ENCODE measurements at regions not wholly inside any gene's neighbourhood (a gene's known extent, or its start where the extent isn't known, plus 50 kb on each side); places are given as distances from the start of the nearest gene placed in this dataset.
"Not testable (repeated sequence)": the region's sequence is repeated elsewhere in the genome, so short reads cannot be mapped to it uniquely, and the experiment has no call there.

DNA sequence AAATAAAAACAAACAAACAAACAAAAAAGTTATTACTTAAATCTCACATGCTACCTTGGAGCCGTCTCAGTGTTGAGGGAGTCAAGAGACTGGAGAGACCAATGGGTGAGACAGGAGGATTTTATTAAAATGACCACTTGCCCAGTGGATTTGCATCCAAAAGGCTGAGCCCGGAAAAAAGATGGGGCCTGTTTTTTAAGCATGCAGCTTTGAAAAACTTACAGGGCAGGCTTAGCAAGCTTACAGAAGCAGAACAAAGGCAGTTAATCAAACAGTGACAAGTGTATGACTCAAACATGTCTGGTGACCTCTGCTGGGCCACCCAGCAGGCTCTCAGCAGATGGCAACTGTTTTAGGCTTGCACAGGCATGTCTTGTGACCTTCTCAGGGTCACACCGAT, 82.5 kb downstream of the POTEH start:
- H3K79me2 ChIP-seq; H3K4me3 ChIP-seq; H3K4me2 ChIP-seq; H3K27ac ChIP-seq; H3K27me3 ChIP-seq; H3K36me3 ChIP-seq (replicated peaks; ENCODE audit: insufficient read depth, low read depth); H3K9me3 ChIP-seq (ENCODE audit: low read depth); H4K20me1 ChIP-seq (ENCODE audit: insufficient read depth, poor library complexity, severe bottlenecking); H2AFZ ChIP-seq; H3K9me2 ChIP-seq (replicated peaks; ENCODE audit: insufficient read depth); H3K4me1 ChIP-seq (ENCODE audit: insufficient read depth): not testable (repeated sequence)
- peak; percentile 1 for DNase-seq (ENCODE audit: low spot score)
- WGBS (ENCODE audit: low lambda C conversion rate, missing lambda C conversion rate) = 74% methylated on average over 3 of the region's 3 CpGs

DNA sequence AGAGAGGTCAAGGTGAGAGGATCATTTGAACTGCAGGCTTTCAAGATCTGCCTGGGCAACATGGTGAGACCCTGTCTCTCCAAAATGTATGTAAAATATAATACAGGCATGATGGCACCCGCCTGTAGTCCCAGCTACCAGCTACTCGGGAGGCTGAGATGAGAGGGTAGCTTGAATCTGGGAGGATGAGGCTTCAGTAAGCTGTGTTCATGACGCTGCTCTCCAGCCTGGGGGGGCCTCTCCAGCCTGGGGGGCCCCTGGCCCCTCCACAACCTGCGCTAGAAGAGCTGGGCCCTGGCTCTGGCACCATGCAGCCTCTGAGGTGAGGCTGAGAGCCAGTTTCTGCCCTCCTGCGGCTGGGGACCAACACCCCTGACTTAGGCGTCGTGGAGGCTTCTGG, 85.3 kb downstream of the POTEH start:
- not testable (repeated sequence) for H3K79me2 ChIP-seq; H3K4me1 ChIP-seq (ENCODE audit: insufficient read depth); H3K9me3 ChIP-seq (ENCODE audit: low read depth); H3K36me3 ChIP-seq (replicated peaks; ENCODE audit: insufficient read depth, low read depth); H3K9me2 ChIP-seq (replicated peaks; ENCODE audit: insufficient read depth); H3K4me2 ChIP-seq; H3K4me3 ChIP-seq; H2AFZ ChIP-seq; H3K27ac ChIP-seq; H4K20me1 ChIP-seq (ENCODE audit: insufficient read depth, poor library complexity, severe bottlenecking); H3K27me3 ChIP-seq
- 55% methylated on average over 4 of the region's 7 CpGs for WGBS (ENCODE audit: low lambda C conversion rate, missing lambda C conversion rate)
- peak; percentile 1 for DNase-seq (ENCODE audit: low spot score)

DNA sequence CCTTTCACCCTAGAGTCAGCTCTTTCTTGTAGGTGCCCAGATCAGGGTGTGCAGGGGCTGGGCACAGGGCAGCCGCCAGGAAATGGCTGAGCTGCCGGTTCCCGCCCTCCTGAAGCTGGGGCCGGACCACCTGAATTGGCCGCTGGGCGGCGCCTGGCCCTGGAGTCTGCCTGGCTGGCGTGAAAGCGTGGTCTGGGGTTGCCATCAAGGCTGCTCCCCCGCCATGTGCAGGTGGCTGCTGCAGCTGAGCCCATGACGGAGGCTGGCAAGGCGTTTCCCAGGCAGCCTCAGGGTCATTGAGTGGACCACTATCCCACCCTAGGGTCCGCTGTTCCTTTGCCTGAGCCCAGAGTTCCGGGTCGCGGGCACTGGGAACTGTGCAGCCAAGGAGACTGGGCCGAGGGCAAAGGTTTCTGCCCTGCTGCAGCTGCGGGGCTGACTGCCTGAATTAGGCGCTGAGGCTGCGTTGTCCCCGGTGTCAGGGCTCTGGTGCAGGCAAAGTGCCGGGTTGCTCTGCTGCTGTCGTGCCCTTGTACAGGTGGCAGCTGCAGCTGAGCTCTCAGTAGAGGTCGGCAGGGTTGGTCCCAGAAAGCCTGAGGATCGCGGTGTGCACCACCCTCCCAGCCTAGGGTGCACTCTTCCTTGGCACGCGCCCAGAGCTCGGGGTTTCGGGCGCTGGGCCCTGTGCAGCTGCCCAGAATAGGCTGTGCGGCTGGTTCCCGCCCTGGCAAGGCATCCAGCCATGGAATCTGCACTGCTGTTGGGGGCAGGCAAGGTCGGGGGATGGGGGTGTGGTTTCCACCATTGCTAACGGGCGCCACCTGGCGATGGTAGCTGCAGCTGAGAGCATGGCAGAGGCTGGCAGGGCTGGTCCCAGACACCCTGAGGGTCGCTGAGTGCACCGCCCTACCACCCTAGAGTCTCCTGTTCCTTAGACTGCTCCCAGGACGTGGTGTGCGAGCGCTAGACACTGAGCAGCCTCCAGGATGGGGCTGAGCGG, 86.1 kb downstream of the POTEH start:
- H3K27me3 ChIP-seq; H2AFZ ChIP-seq; H3K4me2 ChIP-seq; H3K4me1 ChIP-seq (ENCODE audit: insufficient read depth); H3K4me3 ChIP-seq; H3K79me2 ChIP-seq; H3K27ac ChIP-seq; H3K36me3 ChIP-seq (replicated peaks; ENCODE audit: insufficient read depth, low read depth); H3K9me3 ChIP-seq (ENCODE audit: low read depth); H3K9me2 ChIP-seq (replicated peaks; ENCODE audit: insufficient read depth); H4K20me1 ChIP-seq (ENCODE audit: insufficient read depth, poor library complexity, severe bottlenecking): not testable (repeated sequence)
- DNase-seq (ENCODE audit: low spot score) = peak; percentile 3
- WGBS (ENCODE audit: low lambda C conversion rate, missing lambda C conversion rate) = 85% methylated on average over 20 of the region's 43 CpGs

DNA sequence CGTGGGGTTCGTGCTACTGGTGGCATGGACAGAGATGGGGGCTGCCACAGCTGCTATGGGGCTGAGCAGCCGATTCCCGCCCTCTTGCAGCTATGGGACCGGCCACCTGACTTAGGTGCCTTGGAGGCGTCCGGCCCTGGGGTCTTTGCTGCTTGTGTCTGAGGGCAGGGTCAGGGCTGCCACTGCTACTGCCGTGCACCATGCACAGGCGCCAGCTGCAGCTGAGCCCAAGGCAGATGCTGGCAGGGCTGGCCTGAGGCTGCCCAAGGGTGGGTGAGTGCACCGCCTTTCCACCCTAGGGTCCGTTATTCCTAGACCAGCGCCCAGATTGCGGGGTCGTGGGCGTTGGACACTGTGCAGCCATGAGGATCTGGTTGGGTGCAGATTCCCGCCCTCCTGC, 86.9 kb downstream of the POTEH start:
- DNase-seq (ENCODE audit: low spot score); H3K4me3 ChIP-seq; H3K79me2 ChIP-seq; H3K36me3 ChIP-seq (replicated peaks; ENCODE audit: insufficient read depth, low read depth); H3K9me2 ChIP-seq (replicated peaks; ENCODE audit: insufficient read depth); H4K20me1 ChIP-seq (ENCODE audit: insufficient read depth, poor library complexity, severe bottlenecking); H3K4me2 ChIP-seq; H2AFZ ChIP-seq; H3K9me3 ChIP-seq (ENCODE audit: low read depth); H3K4me1 ChIP-seq (ENCODE audit: insufficient read depth); H3K27ac ChIP-seq; H3K27me3 ChIP-seq: not testable (repeated sequence)
- WGBS (ENCODE audit: low lambda C conversion rate, missing lambda C conversion rate) = 89% methylated on average over 9 of the region's 16 CpGs

DNA sequence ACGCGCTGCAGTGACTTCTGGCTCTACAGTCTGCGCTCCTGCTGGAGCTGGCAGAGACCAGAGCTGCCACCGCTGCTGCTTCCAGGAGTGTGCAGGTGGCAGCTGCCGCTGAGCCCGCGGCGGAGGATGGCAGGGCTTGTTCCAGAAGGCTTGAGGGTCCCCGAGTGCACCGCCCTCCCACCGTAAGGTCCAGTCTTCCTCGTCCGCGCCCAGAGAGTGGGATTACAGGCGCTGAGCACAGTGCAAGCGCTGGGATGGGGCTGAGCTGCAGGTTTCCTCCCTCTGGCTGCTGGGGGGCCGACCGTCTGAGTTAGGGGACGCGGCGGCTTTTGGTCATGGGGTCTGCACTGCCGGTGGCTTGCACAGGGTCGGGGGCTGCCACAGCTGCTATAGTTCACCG, 87.3 kb downstream of the POTEH start:
- not testable (repeated sequence) for DNase-seq (ENCODE audit: low spot score); H2AFZ ChIP-seq; H3K9me2 ChIP-seq (replicated peaks; ENCODE audit: insufficient read depth); H3K4me2 ChIP-seq; H3K79me2 ChIP-seq; H4K20me1 ChIP-seq (ENCODE audit: insufficient read depth, poor library complexity, severe bottlenecking); H3K27me3 ChIP-seq; H3K36me3 ChIP-seq (replicated peaks; ENCODE audit: insufficient read depth, low read depth); H3K4me3 ChIP-seq; H3K9me3 ChIP-seq (ENCODE audit: low read depth); H3K4me1 ChIP-seq (ENCODE audit: insufficient read depth); H3K27ac ChIP-seq
- 89% methylated on average over 6 of the region's 24 CpGs for WGBS (ENCODE audit: low lambda C conversion rate, missing lambda C conversion rate)

DNA sequence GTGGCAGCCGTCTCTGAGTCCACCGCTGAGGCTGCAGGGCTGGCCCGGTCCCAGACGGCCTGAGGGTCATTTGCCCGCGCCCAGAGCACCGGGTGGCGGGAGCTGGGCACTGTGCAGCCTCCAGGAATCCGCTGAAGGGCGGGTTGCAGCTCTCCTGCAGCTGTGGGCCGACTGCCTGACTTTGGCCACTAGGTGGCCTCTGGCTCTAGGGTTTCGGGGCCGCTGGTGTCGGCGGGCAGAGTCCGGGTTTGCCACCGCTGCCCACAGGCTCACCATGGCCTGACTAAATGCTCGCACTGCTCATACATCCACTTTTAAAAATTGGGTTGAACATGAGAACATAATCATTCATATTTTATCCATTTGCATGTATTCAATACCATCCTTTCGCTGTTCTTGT, 87.7 kb downstream of the POTEH start:
- H3K4me2 ChIP-seq; H3K9me2 ChIP-seq (replicated peaks; ENCODE audit: insufficient read depth); H4K20me1 ChIP-seq (ENCODE audit: insufficient read depth, poor library complexity, severe bottlenecking); H3K4me3 ChIP-seq; H3K9me3 ChIP-seq (ENCODE audit: low read depth); H3K27ac ChIP-seq; H3K36me3 ChIP-seq (replicated peaks; ENCODE audit: insufficient read depth, low read depth); DNase-seq (ENCODE audit: low spot score); H2AFZ ChIP-seq; H3K79me2 ChIP-seq; H3K27me3 ChIP-seq; H3K4me1 ChIP-seq (ENCODE audit: insufficient read depth): not testable (repeated sequence)
- WGBS (ENCODE audit: low lambda C conversion rate, missing lambda C conversion rate) = 56% methylated on average over 2 of the region's 19 CpGs

DNA sequence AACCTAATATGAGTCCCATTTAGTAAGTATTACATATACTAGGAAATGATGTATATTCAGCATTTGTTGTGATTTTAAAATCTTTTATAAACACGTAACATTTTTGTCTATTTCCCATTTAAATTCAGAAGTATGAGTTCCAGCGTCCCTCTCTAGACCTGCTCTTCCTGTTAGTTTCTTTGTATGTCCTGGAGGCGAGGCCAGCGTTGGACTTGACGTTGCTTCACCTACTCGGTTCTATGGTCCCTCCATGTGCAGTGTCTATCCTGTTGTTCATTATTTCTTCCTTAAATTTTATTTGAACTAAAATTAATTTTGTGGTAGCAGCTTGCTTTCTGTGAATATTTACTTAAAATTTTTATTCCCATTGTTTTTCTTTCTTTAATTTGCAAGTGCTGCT, 88.5 kb downstream of the POTEH start:
- H4K20me1 ChIP-seq (ENCODE audit: insufficient read depth, poor library complexity, severe bottlenecking); H3K4me3 ChIP-seq; H3K36me3 ChIP-seq (replicated peaks; ENCODE audit: insufficient read depth, low read depth); H3K27me3 ChIP-seq; H3K4me1 ChIP-seq (ENCODE audit: insufficient read depth); H3K4me2 ChIP-seq; H2AFZ ChIP-seq; DNase-seq (ENCODE audit: low spot score); H3K27ac ChIP-seq; H3K9me2 ChIP-seq (replicated peaks; ENCODE audit: insufficient read depth); H3K9me3 ChIP-seq (ENCODE audit: low read depth); H3K79me2 ChIP-seq: not testable (repeated sequence)
- WGBS (ENCODE audit: low lambda C conversion rate, missing lambda C conversion rate) = 54% methylated on average over 6 of the region's 6 CpGs

DNA sequence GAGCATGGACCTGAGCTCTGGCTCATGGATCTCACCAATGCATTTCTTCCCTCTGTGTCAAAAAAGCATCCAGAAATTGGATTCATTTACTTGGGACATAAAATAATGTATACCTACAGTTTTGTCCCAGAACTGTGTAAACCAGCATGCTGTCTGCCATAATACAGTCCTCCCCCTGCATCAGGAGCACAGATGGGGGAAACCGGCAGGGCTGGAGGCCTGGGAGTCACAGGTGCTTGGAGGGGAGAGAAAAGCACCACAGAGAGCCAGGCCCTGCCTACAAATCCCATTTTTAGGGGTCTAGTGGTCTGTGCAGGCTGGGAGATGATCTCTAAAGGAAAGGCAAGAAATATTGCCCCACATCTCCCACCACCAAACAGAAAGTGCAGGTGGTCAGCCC, 91.8 kb downstream of the POTEH start:
- WGBS (ENCODE audit: low lambda C conversion rate, missing lambda C conversion rate) = 18% methylated on average over 1 of the region's 1 CpG
- not testable (repeated sequence) for H2AFZ ChIP-seq; H3K27ac ChIP-seq; H3K36me3 ChIP-seq (replicated peaks; ENCODE audit: insufficient read depth, low read depth); H3K27me3 ChIP-seq; H3K9me3 ChIP-seq (ENCODE audit: low read depth); DNase-seq (ENCODE audit: low spot score); H3K4me3 ChIP-seq; H4K20me1 ChIP-seq (ENCODE audit: insufficient read depth, poor library complexity, severe bottlenecking); H3K9me2 ChIP-seq (replicated peaks; ENCODE audit: insufficient read depth); H3K4me1 ChIP-seq (ENCODE audit: insufficient read depth); H3K79me2 ChIP-seq; H3K4me2 ChIP-seq

DNA sequence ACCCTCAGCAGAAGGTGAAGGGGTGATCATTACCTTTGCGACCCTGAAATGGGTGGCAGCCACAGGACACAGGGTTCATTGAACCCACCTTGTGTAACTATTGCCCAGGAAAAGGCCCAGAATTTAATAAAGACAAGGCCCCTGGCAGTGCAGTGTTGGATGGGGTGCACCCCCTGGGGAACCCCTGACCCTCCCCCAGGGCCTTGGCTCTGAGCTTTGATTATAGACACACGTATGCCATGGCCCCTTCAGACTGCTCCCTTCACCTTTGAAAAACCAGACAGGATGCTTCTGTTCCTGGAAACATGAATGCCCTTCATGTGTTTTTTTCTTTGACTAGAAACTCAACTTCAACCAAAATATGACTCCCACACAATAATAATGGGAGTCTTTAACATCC, 93.1 kb downstream of the POTEH start:
- not testable (repeated sequence) for H3K9me3 ChIP-seq (ENCODE audit: low read depth); H3K27ac ChIP-seq; H3K4me3 ChIP-seq; H4K20me1 ChIP-seq (ENCODE audit: insufficient read depth, poor library complexity, severe bottlenecking); H3K4me1 ChIP-seq (ENCODE audit: insufficient read depth); DNase-seq (ENCODE audit: low spot score); H3K27me3 ChIP-seq; H3K79me2 ChIP-seq; H3K36me3 ChIP-seq (replicated peaks; ENCODE audit: insufficient read depth, low read depth); H2AFZ ChIP-seq; H3K9me2 ChIP-seq (replicated peaks; ENCODE audit: insufficient read depth); H3K4me2 ChIP-seq
- 27% methylated on average over 1 of the region's 2 CpGs for WGBS (ENCODE audit: low lambda C conversion rate, missing lambda C conversion rate)

All from hepatocyte (in vitro differentiated cells).